Astrocyte (in vitro differentiated cells and primary cell): ENCODE measurements at regions not wholly inside any gene's neighbourhood (a gene's known extent, or its start where the extent isn't known, plus 50 kb on each side); places are given as distances from the start of the nearest gene placed in this dataset.

Experiments used
- EZH2 ChIP-seq: IDR thresholded peaks from 2 replicates; pipeline ENCODE4 v1.6.1; 2012; ENCODE audit warnings: mild to moderate bottlenecking, low read length, inconsistent platforms; ENCODE audit not compliant: insufficient read depth
- TF ChIP-seq, protein P1 (sequence below): IDR thresholded peaks from 2 replicates; pipeline ENCODE4 v1.5.1; 2011; ENCODE audit warnings: low read depth, mild to moderate bottlenecking, inconsistent platforms, low read length, moderate library complexity; ENCODE audit not compliant: insufficient read depth

DNA sequence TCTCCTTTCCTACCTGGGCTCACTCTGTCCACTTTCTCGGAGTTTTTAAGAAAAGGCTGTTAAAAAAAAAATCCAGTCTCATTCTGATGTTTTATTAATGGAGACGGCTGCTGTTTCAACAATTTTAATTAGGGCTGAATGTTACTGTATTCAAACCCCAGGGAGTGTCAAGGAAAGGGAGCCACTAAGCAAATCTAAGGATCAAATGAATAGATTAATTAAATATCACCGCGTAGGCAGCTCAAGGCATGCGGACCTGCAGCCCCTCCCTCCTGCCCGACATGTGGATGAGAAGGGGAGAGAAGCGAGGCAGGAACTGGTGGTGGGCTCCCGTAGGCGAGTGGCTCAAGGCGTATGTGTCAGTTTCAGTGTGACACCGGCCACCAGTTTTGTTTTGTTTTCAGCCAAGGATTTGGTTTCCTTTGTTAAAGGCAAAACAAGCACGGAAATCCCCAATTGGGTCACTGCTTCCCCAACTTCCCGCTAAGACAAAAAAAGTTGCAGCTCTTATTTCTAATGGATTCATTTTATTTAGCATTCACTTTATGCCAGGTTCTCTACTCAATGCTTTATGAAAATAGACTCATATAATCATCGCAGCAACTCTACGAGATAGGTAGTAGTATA, 110.6 kb downstream of the GP2 start:
- TF ChIP-seq, protein P1, sequence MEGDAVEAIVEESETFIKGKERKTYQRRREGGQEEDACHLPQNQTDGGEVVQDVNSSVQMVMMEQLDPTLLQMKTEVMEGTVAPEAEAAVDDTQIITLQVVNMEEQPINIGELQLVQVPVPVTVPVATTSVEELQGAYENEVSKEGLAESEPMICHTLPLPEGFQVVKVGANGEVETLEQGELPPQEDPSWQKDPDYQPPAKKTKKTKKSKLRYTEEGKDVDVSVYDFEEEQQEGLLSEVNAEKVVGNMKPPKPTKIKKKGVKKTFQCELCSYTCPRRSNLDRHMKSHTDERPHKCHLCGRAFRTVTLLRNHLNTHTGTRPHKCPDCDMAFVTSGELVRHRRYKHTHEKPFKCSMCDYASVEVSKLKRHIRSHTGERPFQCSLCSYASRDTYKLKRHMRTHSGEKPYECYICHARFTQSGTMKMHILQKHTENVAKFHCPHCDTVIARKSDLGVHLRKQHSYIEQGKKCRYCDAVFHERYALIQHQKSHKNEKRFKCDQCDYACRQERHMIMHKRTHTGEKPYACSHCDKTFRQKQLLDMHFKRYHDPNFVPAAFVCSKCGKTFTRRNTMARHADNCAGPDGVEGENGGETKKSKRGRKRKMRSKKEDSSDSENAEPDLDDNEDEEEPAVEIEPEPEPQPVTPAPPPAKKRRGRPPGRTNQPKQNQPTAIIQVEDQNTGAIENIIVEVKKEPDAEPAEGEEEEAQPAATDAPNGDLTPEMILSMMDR = no peak
- TF ChIP-seq EZH2 = no peak
